ENCODE measurements at regions not wholly inside any gene's neighbourhood (a gene's known extent, or its start where the extent isn't known, plus 50 kb on each side); places are given as distances from the start of the nearest gene placed in this dataset.

GRCh38 chr4:111435986-111436744 lies 709.1 kb upstream of the FAM241A start:
- TF ChIP-seq CTCF (IDR thresholded peaks at IDR 0.05; ENCODE audit: insufficient read depth, low read length, poor library complexity, severe bottlenecking) (no peak), EZH2phosphoT487 (conservative IDR thresholded peaks at IDR 0.05; ENCODE audit: low read length) (no peak)
